Neural cell (in vitro differentiated cells): ENCODE measurements at regions not wholly inside any gene's neighbourhood (a gene's known extent, or its start where the extent isn't known, plus 50 kb on each side); places are given as distances from the start of the nearest gene placed in this dataset.

Experiments
- H2AFZ ChIP-seq: fragments of 200-600, 300-800 bp; sonication (generic), shearing (Covaris generic); 2 replicates; pipeline ENCODE4 v1.6.0; 2014; ENCODE audit warnings: low read depth, mild to moderate bottlenecking, antibody characterized with exemption, low read length, moderate library complexity
- H3F3A ChIP-seq: fragments of 200-600 bp; shearing (Covaris generic); 2 replicates; pipeline ENCODE4 v1.6.1; 2016; ENCODE audit warnings: mild to moderate bottlenecking, moderate library complexity, mixed read lengths, antibody characterized with exemption, low read length; ENCODE audit not compliant: insufficient read depth, poor library complexity, severe bottlenecking
- H3K27ac ChIP-seq: fragments of 200-600, 300-800 bp; sonication (generic), shearing (Covaris generic); 2 replicates; pipeline ENCODE4 v1.5.1; 2014; ENCODE audit warnings: mild to moderate bottlenecking, low read length, moderate library complexity
- H3K27me3 ChIP-seq: fragments of 300-800, 200-600 bp; sonication (generic), shearing (Covaris generic); 2 replicates; pipeline ENCODE4 v1.6.0; 2014; ENCODE audit warnings: mild to moderate bottlenecking, low read depth, low read length, moderate library complexity; ENCODE audit not compliant: insufficient read depth
- H3K36me3 ChIP-seq: fragments of 300-800, 200-600 bp; sonication (generic), shearing (Covaris generic); 2 replicates; pipeline ENCODE4 v1.5.1; 2014; ENCODE audit warnings: mild to moderate bottlenecking, antibody characterized with exemption, low read length, moderate library complexity; ENCODE audit not compliant: insufficient read depth
- H3K4me2 ChIP-seq: fragments of 300-800, 200-600 bp; sonication (generic), shearing (Covaris generic); 2 replicates; pipeline ENCODE4 v1.6.0; 2014; ENCODE audit warnings: mild to moderate bottlenecking, low read length
- H3K4me3 ChIP-seq: fragments of 300-800, 200-600 bp; sonication (generic), shearing (Covaris generic); 2 replicates; pipeline ENCODE4 v1.5.1; 2014; ENCODE audit warnings: mild to moderate bottlenecking, low read length, moderate library complexity
- H3K79me2 ChIP-seq: fragments of 200-600 bp; shearing (Covaris generic); replicated peaks from 2 replicates; pipeline ENCODE4 v1.6.0; 2014; ENCODE audit warnings: mild to moderate bottlenecking, low read length, moderate library complexity; ENCODE audit not compliant: insufficient read depth
- H3K9ac ChIP-seq: fragments of 300-800, 200-600 bp; sonication (generic), shearing (Covaris generic); 2 replicates; pipeline ENCODE4 v1.6.1; 2016; ENCODE audit warnings: mild to moderate bottlenecking, low read length, mixed read lengths
- H3K9me2 ChIP-seq: fragments of 200-600 bp; shearing (Covaris generic); 2 replicates; pipeline ENCODE4 v1.6.1; 2016; ENCODE audit warnings: mild to moderate bottlenecking, low read length, mixed read lengths; ENCODE audit not compliant: insufficient read depth
- H3K9me3 ChIP-seq: fragments of 200-600, 300-800 bp; sonication (generic), shearing (Covaris generic); 2 replicates; pipeline ENCODE4 v1.6.1; 2016; ENCODE audit warnings: mild to moderate bottlenecking, mixed run types, low read length, moderate library complexity, mixed read lengths
- H4K20me1 ChIP-seq: fragments of 200-600 bp; shearing (Covaris generic); 2 replicates; pipeline ENCODE4 v1.6.1; 2016; ENCODE audit warnings: mild to moderate bottlenecking, mixed run types; ENCODE audit not compliant: insufficient read depth
- CTCF ChIP-seq: fragments of 450-650 bp; IDR thresholded peaks from 2 replicates; pipeline ENCODE4 v1.5.1; 2014; ENCODE audit warnings: antibody characterized with exemption, mild to moderate bottlenecking, moderate library complexity; ENCODE audit not compliant: poor library complexity, severe bottlenecking
- EP300 ChIP-seq: fragments of 450-650 bp; conservative IDR thresholded peaks from 2 replicates; pipeline ENCODE4 v1.6.1; 2014; ENCODE audit warnings: antibody characterized with exemption, mild to moderate bottlenecking, moderate library complexity; ENCODE audit not compliant: poor library complexity, severe bottlenecking
- EZH2 ChIP-seq: fragments of 200-600, 300-800 bp; shearing (Covaris generic), sonication (generic); IDR thresholded peaks from 2 replicates; pipeline ENCODE4 v1.6.1; 2014; ENCODE audit warnings: antibody characterized with exemption, low read length, borderline replicate concordance, mild to moderate bottlenecking; ENCODE audit not compliant: insufficient read depth, poor library complexity, severe bottlenecking
- MXI1 ChIP-seq: fragments of 450-650 bp; conservative IDR thresholded peaks from 2 replicates; pipeline ENCODE4 v1.6.1; 2014; ENCODE audit warnings: antibody characterized with exemption, mild to moderate bottlenecking; ENCODE audit not compliant: poor library complexity, severe bottlenecking
- POLR2AphosphoS5 ChIP-seq: IDR thresholded peaks from 2 replicates; pipeline ENCODE4 v1.6.1; 2012
- RAD21 ChIP-seq: fragments of 450-650 bp; conservative IDR thresholded peaks from 2 replicates; pipeline ENCODE4 v1.6.1; 2014; ENCODE audit warnings: antibody characterized with exemption, mild to moderate bottlenecking, moderate library complexity
- REST ChIP-seq: IDR thresholded peaks from 2 replicates; pipeline ENCODE4 v1.6.1; 2012; ENCODE audit warnings: borderline replicate concordance
- SMC3 ChIP-seq: fragments of 450-650 bp; conservative IDR thresholded peaks from 2 replicates; pipeline ENCODE4 v1.6.1; 2014; ENCODE audit warnings: antibody characterized with exemption, mild to moderate bottlenecking, moderate library complexity; ENCODE audit not compliant: poor library complexity
- TAF1 ChIP-seq: IDR thresholded peaks from 2 replicates; pipeline ENCODE4 v1.6.1; 2012; ENCODE audit warnings: low read depth

GRCh38 chr15:69871511-69872134 is 226.1 kb downstream of the TLE3 start:
- Histone ChIP-seq H3K79me2 (no peaks in the 10 kb centered on the region), H3K4me3 (no peak overlapping the region), H3K36me3 (no peaks in the 10 kb centered on the region), H3K9ac (no peak overlapping the region), H3K4me2 (no peak overlapping the region), H3K9me3 (no peaks in the 10 kb centered on the region), H3K27me3 (no peaks in the 10 kb centered on the region), H3K9me2 (no peaks in the 10 kb centered on the region), H3K27ac (no peak overlapping the region), H2AFZ (no peak overlapping the region), H4K20me1 (no peaks in the 10 kb centered on the region), H3F3A (no peaks in the 10 kb centered on the region)
- no peak for TF ChIP-seq EP300
- TF ChIP-seq SMC3 = no peak
- no peak for TF ChIP-seq EZH2
- no peak for TF ChIP-seq MXI1
- no peak for TF ChIP-seq TAF1

GRCh38 chr15:69873807-69874206 is 223.9 kb downstream of the TLE3 start:
- H3K27ac ChIP-seq = no peak overlapping the region
- no peak for TF ChIP-seq EP300
- TF ChIP-seq MXI1 = no peak
- TF ChIP-seq SMC3 = no peak
- no peak for TF ChIP-seq CTCF
- no peak for TF ChIP-seq EZH2
- TF ChIP-seq TAF1 = no peak
- TF ChIP-seq REST = no peak
- TF ChIP-seq POLR2AphosphoS5 = no peak
- TF ChIP-seq RAD21 = no peak
- H3K79me2 ChIP-seq = no peaks in the 10 kb centered on the region
- H3K9me3 ChIP-seq = no peaks in the 10 kb centered on the region
- no peaks in the 10 kb centered on the region for H3F3A ChIP-seq
- no peaks in the 10 kb centered on the region for H3K36me3 ChIP-seq
- H3K9ac ChIP-seq = no peak overlapping the region
- H3K27me3 ChIP-seq = no peaks in the 10 kb centered on the region
- no peak overlapping the region for H3K4me2 ChIP-seq
- no peak overlapping the region for H2AFZ ChIP-seq
- H4K20me1 ChIP-seq = no peaks in the 10 kb centered on the region
- H3K4me3 ChIP-seq = no peak overlapping the region
- no peaks in the 10 kb centered on the region for H3K9me2 ChIP-seq
